OCI-M1 (cell line): ENCODE measurements at regions not wholly inside any gene's neighbourhood (a gene's known extent, or its start where the extent isn't known, plus 50 kb on each side); places are given as distances from the start of the nearest gene placed in this dataset.
A peak's percentile ranks its signal among the peaks of the same experiment; 100 is the strongest.
"Not testable (repeated sequence)": the region's sequence is repeated elsewhere in the genome, so short reads cannot be mapped to it uniquely, and the experiment has no call there.

Experiments used
- DNase-seq: peaks from one replicate; lab custom pipeline; 2025; lab: John Stamatoyannopoulos, UW

- DNase-seq = no peak
These were observed 585.0 kb upstream of the LRATD1 start for GRCh38 chr2:14047491-14047890.

DNA sequence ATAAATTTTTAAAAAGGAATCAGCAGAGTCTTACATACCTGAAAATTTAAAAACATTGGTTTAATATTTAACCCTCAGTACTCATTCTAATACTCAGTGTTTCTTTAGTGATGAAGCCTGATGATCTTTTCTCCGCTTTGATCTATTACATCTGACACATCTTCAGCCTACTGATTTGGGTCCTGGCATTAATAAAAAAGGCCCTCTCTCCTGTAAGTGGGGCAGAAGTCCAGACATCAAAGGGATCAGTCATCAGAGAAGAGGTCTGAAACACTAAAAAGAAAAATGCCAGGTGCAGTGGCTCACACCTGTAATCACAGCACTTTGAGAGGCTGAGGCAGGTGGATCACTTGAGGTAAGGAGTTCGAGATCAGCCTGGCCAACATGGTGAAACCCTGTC, 581.1 kb upstream of the LRATD1 start:
- DNase-seq = no peak

- DNase-seq = no peak
These were observed 579.4 kb upstream of the LRATD1 start for GRCh38 chr2:14053105-14053504.

DNA sequence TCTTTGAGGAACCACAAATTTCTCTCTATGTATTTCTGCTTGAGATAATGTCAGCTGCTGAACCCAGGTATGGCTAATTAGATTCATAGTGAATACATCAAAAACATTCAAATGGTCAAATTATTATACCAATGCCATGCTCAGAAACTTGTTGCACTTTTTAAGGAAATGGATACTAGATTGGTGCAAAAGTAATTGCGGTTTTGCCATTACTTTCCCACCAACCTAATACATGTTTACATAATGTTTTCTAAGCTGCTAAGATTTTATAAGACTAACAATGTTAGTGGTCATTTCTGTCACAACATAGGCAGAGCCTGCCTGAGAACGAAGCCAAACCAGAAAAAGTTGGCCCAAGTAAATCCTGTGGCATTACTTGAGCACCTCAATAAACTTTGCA, 568.2 kb upstream of the LRATD1 start:
- no peak for DNase-seq

DNA sequence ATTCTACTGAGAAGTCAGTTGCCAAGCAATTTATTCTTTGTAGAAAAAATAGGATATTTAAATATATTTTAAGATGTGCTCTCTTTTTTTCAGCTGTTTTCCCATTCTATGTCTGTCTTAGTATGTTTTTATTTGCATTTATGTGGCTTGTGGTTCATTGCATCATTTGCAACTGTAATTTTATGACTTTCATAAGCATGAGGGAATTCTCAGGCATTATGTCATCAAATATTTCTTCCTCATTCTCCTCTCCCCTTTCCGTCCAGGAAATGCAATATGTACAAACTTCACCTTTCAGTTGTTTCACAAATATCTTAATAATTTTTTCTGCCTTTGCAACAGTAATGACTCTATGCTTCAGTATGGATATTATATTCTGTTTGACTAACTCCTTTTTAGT, 560.2 kb upstream of the LRATD1 start:
- DNase-seq = peak; percentile 58

DNA sequence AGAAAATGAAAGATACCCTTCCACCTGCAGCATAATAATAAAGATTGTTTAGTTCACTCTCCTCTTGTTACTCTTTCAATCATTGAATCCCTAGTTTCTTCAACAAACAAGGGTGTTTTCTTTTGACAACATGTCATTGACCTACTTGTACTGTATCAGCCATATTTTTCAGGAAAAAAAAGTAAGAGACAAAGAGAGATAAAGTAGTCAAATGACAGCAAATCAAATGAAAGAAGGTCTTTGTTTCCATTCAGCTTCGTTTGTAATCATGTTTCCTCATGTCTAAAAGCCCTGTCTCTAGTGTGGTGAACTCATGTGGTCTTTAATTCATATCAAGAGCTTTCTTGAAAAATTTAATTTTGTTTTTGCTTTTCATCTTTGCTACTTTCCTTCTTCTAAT, 557.8 kb upstream of the LRATD1 start:
- DNase-seq = no peak

GRCh38 chr2:14079576-14079975, 552.9 kb upstream of the LRATD1 start:
- peak; percentile 13 for DNase-seq

DNA sequence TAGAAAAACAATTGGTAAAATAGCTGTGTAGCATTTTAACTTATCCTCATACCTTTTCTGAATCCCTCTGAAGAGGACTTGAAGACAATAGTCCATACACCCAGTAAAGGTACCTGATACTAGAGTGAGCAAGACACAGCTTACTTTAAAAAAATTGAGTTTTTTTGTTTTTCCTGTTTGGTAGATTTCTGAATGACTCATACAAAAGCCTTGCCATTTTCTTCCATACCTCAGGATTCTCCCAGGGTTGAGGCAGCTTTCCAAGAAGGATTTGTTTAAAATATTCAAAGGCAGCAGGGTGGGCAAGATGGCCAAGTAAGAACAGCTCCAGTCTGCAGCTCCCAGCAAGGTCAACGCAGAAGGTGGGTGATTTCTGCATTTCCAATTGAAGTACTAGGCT, 551.0 kb upstream of the LRATD1 start:
- DNase-seq = no peak

DNA sequence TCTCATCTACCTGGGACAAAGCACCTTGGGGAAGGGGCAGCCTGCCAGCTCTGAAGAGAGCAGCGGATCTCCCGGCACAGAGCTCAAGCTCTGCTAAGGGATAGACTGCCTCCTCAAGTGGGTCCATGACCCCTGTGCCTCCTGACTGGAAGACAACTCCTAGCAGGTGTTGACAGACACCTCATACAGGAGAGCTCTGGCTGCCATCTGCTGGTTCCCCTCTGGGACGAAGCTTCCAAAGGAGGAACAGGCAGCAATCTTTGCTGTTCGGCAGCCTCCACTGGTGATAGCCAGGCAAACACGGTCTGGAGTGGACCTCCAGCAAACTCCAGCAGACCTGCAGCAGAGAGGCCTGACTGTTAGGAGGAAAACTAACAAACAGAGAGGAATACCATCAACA, 549.9 kb upstream of the LRATD1 start:
- DNase-seq = no peak

GRCh38 chr2:14094592-14094991, 537.9 kb upstream of the LRATD1 start:
- no peak for DNase-seq

- DNase-seq = not testable (repeated sequence)
These were observed 533.4 kb upstream of the LRATD1 start for GRCh38 chr2:14099101-14099500.

- no peak for DNase-seq
These were observed 518.2 kb upstream of the LRATD1 start for GRCh38 chr2:14114275-14114674.

GRCh38 chr2:14120376-14120775, 512.1 kb upstream of the LRATD1 start:
- no peak for DNase-seq

- DNase-seq = no peak
These were observed 508.9 kb upstream of the LRATD1 start for GRCh38 chr2:14123436-14124103.

GRCh38 chr2:14125624-14126293, 506.8 kb upstream of the LRATD1 start:
- DNase-seq = no peak

- DNase-seq = no peak
These were observed 505.7 kb upstream of the LRATD1 start for GRCh38 chr2:14126846-14127245.

DNA sequence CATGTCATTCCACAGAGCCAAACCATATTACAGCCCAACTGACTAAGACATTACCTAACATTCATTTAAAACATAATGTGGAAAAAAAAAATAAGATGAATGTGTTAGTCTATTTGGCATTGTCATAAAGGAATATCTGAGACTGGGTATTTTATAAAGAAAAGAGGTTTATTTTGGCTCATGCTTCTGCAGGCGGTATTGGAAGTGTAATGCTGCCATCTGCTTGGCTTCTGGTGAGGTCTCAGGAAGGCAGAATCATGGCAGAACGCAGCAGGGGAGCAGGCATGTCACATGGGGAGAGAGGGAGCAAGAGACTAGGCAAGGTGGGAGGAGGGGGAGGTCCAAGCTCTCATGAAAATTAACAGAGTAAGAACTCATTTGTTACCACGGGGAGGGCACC, 504.8 kb upstream of the LRATD1 start:
- no peak for DNase-seq

DNA sequence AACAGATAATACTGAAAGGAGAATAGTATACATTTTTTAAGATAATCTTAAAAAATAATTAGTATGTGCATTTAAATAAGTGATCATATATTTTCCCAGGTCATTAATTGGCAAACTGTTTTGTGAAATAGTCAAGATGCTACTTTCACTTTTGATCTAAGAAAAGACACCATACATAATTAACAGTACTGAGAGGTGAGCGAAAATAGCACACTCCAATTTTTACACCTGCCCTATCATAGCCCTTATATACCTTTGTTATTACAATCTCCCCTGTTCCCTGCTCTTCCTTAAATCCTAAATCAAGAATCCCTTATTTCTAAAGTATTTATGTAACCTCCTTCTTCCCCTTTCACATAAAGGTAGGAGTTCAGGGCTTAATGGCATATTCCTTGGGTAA, 500.1 kb upstream of the LRATD1 start:
- DNase-seq = no peak

DNA sequence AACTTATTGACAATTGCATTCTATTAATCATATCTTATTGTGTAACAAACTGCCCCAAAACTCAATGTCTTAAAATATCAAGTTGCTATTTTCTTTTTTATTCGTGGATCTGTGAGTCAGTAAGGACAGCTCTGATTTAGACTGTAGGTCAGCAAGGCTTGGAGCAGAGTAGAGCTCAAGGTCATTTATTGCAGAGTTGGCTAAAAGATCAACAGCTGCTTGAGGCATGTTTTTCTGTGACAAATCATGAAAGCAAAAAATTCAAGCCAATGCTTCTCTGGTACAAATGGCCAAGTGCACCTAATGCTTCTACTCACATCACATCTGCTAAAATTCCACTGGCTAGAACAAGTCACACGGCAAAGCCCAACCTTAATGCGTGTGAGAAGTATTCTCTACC, 497.7 kb upstream of the LRATD1 start:
- no peak for DNase-seq

GRCh38 chr2:14136030-14136429, 496.5 kb upstream of the LRATD1 start:
- DNase-seq = no peak

DNA sequence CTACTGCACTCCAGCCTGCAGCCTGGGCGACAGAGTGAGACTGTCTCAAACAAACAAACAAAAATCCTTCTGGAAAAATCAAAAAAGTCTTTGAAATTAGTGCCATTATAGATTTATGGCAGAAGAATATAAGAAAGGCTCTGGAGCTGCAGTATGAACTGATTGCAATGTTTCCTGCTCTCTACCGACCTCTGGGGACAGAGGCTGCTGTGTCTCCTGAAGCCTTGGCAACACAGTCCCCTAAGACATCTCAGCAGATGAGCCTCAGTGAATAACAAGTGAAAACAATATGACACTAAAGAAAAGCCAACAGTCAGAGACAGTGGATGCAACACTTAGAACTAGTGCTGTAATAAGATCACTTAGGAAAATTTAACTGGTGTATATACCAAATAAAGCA, 494.9 kb upstream of the LRATD1 start:
- DNase-seq = peak; percentile 33

- no peak for DNase-seq
These were observed 492.4 kb upstream of the LRATD1 start for GRCh38 chr2:14140009-14140550.

- peak; percentile 64 for DNase-seq
These were observed 489.1 kb upstream of the LRATD1 start for GRCh38 chr2:14143435-14143834.

DNA sequence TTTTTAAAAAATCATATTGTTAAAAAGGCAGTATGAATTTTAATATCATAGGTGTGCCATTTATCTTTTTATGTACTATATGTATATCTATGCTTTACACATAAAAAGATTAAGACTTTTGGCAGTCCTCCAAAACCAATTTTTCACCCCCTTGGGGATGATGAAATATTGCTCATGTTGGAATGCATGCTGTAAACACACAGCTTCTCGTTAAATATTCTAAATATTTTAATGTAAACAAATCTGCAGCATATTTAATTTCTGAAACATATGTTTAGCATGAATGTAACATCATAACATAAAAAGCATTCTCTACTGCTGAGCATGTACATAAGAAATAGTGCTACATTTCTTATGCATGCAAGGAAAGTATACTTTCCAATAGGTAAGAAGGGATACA, 484.3 kb upstream of the LRATD1 start:
- DNase-seq = peak; percentile 88
